GM21723 (cell line): ENCODE measurements at regions not wholly inside any gene's neighbourhood (a gene's known extent, or its start where the extent isn't known, plus 50 kb on each side); places are given as distances from the start of the nearest gene placed in this dataset.

ENCODE experiments used
- ATAC-seq: cut with Tn5 transposase; IDR thresholded peaks from one replicate; pipeline ENCODE4 v1.9.1; 2021; ENCODE audit warnings: mild to moderate bottlenecking, moderate library complexity; ENCODE audit not compliant: unreplicated experiment

GRCh38 chr2:19141234-19142004, 217.0 kb downstream of the OSR1 start:
- ATAC-seq, result no peak

DNA sequence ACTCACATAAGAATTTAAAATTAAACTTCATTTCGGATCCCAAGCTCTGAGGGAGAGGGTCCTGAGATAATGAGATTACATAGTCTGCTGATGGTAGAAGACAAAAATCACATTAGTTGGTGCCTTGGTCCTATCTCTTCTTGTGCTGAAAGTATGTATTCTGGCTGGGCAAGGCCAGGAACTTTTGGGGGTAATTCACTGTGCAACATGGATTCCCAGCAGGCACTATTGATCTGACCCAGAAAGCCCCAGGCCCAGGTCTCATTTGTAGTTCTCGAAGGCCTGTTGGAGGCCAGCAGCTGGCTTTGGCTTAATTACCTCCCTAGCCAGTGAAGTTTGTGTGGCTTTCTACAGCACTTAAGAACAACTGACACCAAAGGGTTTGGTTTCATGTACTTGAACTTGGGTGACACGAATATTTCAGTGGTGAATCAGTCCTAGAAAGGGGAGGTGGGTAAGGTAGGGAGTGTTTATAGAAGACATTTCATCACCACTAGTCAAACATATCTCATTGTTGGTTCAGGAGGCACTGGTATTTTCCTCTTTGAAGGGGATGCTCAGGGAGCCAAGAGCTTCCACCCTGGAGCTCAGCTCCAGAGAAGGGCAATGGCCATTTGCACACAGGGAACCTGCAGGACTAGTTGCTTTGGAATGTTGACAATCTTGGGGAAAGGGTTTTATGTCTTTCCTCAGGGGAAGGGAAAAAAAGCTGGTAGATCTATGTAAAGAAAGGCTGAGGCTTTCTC, 217.8 kb downstream of the OSR1 start:
- no peak for ATAC-seq

GRCh38 chr2:19139386-19139785, 219.0 kb downstream of the OSR1 start:
- ATAC-seq, result no peak

DNA sequence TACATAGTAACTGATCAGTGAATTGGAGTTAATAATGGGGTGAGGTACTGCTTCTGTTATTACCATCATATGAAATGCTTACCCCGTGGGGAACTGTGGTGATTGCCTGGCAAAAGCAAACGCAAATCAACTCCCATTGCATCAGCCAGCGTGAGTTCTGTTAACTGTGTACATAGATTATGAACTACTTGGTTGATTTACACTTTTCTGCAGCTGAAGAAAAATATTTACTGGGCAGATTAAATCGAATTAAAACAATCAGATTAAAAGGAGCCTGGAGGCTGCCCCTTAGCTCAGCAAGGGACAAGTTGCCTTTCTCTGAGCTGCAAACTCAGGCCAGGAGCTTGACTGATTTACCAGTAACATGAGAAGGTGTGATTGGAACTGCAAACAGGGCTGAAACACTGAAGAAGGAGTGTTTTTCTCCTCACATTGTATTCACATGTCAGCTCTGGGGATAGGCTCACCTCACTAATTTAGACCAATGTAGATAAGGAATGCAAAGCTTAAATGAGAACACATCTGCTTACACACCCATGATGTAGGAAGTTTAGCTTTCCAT, 220.1 kb downstream of the OSR1 start:
- ATAC-seq, result no peak

GRCh38 chr2:19137433-19137832, 221.0 kb downstream of the OSR1 start:
- no peak for ATAC-seq

- ATAC-seq, result no peak
These were observed 225.5 kb downstream of the OSR1 start for GRCh38 chr2:19132967-19133366.

- no peak for ATAC-seq
These were observed 226.6 kb downstream of the OSR1 start for GRCh38 chr2:19131871-19132270.

DNA sequence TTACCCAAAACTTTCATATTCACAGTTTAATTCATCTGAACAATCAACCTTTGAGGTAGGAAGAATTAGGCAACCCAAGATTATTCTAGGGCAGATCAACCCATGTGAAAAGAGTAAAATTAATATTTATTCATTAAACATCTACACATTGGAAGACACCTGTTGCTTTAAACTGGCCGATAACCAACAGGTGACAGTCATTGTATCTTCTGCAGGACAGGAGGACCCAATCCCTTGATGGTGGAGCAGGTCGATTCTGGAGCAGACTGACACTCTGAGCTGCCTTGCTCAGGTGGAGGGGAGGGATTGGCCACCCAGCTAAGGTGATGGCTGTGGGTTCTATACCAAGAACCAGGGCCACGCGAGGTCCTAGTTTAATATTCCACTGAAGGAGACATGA, 230.3 kb downstream of the OSR1 start:
- no peak for ATAC-seq

GRCh38 chr2:19127616-19128015, 230.8 kb downstream of the OSR1 start:
- ATAC-seq, result no peak

DNA sequence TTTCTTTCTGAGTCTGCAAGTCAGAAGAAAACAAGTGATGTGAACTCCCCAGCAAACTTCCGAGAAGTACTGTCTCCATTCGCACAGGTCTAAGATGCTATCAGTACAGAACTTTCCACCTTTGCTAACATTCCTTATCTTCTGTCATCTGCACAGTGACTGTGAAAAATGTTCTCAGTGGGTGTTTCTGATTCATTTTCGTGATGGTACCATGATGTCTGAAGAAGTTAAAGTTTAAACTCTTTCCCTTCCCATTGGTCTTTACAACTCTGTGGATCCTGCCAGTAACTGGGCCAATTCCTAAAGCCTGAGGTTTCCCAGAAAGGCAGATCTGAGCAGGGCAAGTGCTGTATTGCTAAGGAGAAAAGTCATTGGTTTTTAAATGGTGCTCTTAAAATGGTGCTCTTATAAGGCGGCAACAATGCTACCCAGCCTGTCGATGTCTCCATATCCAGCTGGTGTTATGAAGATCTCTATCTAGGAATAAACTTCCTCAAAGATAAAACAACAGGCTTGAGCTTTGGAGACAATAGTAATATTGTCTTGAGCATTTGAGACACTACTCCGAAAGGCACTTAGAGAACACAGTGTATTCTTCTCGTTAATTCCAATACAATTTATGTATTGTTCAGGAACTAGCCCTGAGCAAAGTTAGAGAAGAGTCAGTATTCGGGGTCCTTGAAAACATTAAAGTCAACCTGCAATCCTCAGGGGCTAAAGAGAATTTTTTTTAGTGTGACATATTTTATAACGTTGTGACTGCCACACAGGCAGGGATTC, 232.3 kb downstream of the OSR1 start:
- no peak for ATAC-seq

GRCh38 chr2:19124135-19124534, 234.3 kb downstream of the OSR1 start:
- ATAC-seq, result no peak

DNA sequence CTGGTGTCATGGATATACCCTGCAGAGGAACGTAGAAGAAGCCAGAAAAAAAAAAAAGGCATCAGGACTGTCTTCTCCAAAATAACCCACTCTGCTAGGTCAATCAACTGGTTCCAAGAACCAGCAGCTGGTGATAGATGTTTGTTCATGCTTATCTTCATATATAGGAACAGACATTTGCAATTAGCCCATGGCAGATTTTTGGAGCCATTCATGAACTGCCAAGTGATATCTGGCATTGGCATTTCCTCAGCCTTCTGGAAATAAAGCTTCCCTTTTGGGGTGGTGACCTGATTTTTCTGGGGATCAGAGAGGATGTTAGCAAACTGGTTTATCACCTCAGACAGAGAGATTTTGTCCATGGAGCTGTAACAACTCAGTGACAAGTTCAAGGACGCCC, 234.9 kb downstream of the OSR1 start:
- ATAC-seq, result no peak

DNA sequence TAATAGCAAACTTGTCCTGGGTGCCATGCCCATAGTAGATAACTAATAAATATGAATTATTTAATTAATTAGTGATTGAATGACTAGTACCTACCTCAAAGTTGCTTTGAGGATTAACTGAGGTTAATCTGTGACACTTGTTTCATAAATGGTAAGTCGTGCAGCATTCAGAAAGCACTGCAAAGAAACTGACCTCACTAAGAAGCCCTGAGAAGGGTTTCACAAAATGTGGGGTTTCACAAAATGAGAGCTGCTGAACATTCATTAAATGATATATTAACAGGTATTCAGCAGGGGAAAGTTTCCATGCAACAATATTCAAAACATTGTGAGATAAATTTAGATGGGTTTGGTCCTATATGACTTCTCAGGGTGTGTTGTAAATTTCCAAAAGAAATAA, 236.2 kb downstream of the OSR1 start:
- no peak for ATAC-seq

DNA sequence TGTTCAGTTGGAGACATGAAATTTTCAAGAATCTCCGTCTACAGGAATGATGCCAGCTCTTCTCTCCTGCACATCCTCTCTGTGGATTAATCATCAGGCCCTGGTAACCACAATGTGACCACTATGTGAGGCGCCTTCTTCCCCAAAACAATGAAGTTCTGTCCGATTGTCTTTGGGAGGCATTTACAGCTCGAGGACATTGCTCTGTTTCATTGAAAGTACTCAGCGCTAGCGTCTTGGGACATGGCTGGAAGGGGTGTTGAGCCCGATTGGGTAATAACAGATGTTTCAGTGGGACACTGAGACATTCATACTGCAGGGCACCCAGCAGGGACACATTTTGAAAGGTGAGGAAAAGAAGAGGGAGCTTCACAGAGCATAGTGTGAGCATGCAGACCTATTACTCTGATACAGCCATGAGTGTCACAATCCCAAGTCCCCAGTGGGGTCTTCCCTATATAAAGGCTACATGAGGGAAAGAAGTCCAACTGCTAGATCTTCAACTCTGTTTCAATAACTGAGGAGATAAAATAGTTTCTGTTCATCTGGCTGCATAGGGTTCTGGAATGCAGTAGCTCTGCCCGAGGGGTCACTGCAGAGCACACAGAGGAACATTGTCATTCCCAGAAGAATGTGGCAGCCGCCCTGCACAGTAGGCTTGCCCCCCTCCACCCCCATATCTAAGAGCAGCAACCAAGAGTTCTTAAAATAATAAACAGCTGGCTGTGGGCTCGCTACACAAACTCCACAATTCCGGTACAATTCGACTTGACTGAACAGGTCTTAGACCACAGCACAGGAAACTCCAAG, 237.3 kb downstream of the OSR1 start:
- no peak for ATAC-seq

- no peak for ATAC-seq
These were observed 238.2 kb downstream of the OSR1 start for GRCh38 chr2:19120181-19120580.

- ATAC-seq, result no peak
These were observed 239.0 kb downstream of the OSR1 start for GRCh38 chr2:19119326-19120001.

DNA sequence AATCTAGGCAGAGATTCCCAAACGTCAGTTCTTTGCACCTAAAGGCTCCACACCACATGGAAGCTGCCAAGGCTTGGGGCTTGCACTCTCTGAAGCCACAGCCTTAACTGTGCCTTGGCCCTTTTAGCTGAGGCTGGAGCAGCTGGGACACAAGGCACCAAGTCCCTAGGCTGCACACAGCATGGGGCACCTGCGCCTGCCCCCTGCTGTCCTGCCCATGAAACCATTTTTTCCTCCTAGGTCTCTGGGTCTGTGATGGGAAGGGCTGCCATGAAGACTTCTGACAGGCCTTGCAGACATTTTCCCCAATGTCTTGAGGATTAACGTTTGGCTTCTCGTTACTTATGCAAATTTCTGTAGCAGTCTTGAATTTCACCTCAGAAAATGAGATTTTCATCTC, 241.5 kb downstream of the OSR1 start:
- ATAC-seq, result no peak

- ATAC-seq, result no peak
These were observed 243.6 kb downstream of the OSR1 start for GRCh38 chr2:19114754-19115231.

- no peak for ATAC-seq
These were observed 244.3 kb downstream of the OSR1 start for GRCh38 chr2:19114126-19114525.

DNA sequence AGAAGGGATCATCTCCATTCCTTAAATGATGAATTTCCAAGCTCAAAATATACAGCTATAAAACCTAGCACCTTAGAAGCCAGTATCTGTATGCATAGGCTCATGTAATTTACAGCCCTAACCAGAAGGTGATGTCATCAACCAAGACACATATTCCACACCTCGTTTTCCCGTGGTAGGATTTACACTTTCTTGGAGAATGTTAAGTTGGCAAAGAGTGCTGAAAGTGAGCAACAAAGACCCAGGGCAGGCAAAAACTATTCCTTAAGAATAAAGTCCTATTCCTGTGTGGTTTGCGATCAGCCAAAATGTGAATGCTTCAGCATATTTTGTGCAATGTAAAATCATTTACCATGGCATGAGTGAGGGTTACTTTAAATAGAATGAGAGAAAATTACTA, 247.1 kb downstream of the OSR1 start:
- no peak for ATAC-seq
